ENCODE measurements at regions not wholly inside any gene's neighbourhood (a gene's known extent, or its start where the extent isn't known, plus 50 kb on each side); places are given as distances from the start of the nearest gene placed in this dataset.

DNA sequence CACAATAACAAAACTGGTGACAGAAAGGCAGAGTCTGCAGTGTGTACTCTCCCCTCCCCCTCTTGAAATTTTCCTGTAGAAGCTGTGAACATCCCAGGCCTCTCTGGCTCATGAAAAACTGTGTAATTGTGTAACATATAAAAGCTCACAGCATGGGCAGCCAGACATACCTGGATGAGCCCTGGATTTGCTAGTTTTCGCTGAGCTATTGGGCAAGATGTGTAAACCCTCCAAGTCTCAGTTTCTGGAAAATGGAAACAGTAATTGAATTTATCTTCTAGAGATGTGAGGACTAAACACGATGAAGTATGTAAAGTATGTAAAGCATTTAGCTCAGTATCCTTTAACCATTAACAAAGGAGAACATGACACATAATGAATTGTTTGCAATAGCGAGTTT, 143.2 kb upstream of the ANKH start:
- intact Hi-C loops (cut with DNase I) = loop anchor here (2.0 kb wide), 1 partner anchor 288 kb away; no protein-coding TSS in a partner anchor
- TF ChIP-seq EP300 (IDR thresholded peaks at IDR 0.05) = no peak
- TF ChIP-seq POLR2A (IDR thresholded peaks at IDR 0.05) = no peak
- TF ChIP-seq POLR2AphosphoS5 (IDR thresholded peaks at IDR 0.05) = no peak
- TF ChIP-seq, protein P1, sequence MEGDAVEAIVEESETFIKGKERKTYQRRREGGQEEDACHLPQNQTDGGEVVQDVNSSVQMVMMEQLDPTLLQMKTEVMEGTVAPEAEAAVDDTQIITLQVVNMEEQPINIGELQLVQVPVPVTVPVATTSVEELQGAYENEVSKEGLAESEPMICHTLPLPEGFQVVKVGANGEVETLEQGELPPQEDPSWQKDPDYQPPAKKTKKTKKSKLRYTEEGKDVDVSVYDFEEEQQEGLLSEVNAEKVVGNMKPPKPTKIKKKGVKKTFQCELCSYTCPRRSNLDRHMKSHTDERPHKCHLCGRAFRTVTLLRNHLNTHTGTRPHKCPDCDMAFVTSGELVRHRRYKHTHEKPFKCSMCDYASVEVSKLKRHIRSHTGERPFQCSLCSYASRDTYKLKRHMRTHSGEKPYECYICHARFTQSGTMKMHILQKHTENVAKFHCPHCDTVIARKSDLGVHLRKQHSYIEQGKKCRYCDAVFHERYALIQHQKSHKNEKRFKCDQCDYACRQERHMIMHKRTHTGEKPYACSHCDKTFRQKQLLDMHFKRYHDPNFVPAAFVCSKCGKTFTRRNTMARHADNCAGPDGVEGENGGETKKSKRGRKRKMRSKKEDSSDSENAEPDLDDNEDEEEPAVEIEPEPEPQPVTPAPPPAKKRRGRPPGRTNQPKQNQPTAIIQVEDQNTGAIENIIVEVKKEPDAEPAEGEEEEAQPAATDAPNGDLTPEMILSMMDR (IDR thresholded peaks at IDR 0.05) = no peak
- WGBS, 2 donors = 64 to 65% methylated on average over 3 of the region's 3 CpGs

DNA sequence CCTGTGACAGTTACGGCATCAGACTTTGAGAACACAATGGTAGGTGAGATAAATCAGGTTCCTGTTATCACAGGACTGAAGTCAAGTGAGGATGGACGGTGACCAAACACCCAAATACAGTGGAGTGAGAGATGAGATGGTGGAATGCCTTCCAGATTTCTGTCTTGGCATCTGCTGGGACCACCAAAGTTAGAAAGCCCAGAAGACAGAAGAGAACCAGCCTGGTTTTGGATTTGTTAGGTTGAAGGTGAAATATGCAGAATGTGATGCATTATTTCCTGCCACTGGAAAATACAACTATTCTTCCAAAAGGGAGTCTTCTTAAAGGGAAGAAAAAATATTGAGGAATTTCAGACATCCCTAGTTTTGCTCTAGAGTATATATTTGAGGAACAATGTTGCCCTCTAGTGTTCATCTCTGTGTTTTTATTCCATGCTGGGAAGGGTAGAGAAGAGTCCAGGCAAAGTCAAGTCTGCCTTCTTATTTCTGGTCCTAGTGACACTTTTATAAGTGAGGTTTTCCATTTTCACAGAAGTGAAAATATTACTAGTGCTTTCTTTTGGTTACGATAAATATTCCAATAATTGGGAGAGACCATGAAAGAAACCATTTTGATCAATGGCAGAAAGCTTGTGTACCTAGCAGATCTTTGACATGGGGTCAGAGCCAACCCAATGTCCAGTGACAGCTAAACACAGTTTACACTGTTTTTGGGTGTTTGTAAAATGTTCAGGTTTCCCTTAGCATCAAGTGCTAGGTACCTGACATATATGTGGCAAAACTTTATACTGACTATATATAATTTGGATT, 142.3 kb upstream of the ANKH start:
- 42 to 51% methylated on average over 3 of the region's 3 CpGs for WGBS, 2 donors
- no peaks in the 10 kb centered on the region for H3K36me3 ChIP-seq
- H3K27ac ChIP-seq = peak overlapping the region in 1 of 4 donors; percentile 23
- TF ChIP-seq POLR2AphosphoS5 (IDR thresholded peaks at IDR 0.05) = no peak
- TF ChIP-seq, protein P1 (IDR thresholded peaks at IDR 0.05) = peak; percentile 32 to 70 (median 54)
- H3K4me1 ChIP-seq = peaks cover 0 to 15% (median 11%) of the 10 kb centered on the region in 4 donors
- DNase-seq = no peak
- intact Hi-C loops (cut with DNase I) = loop anchor here (2.0 kb wide), 1 partner anchor 287 kb away; no protein-coding TSS in a partner anchor
- H3K27me3 ChIP-seq = no peaks in the 10 kb centered on the region
- no peak overlapping the region for H3K4me3 ChIP-seq
- H3K9me3 ChIP-seq = no peaks in the 10 kb centered on the region

More for the DNA sequence above, 143.2 kb upstream of the ANKH start:
- Histone ChIP-seq H3K4me3 (no peak overlapping the region), H3K9me3 (no peaks in the 10 kb centered on the region), H3K27me3 (no peaks in the 10 kb centered on the region), H3K36me3 (no peaks in the 10 kb centered on the region), H3K4me1 (peaks cover 0 to 11% (median 5%) of the 10 kb centered on the region in 4 donors), H3K27ac (no peak overlapping the region)
- DNase-seq = no peak

- TF ChIP-seq EP300 (IDR thresholded peaks at IDR 0.05) = no peak
- TF ChIP-seq POLR2AphosphoS5 (IDR thresholded peaks at IDR 0.05) = no peak
- TF ChIP-seq, protein P1 (IDR thresholded peaks at IDR 0.05) = no peak
- TF ChIP-seq POLR2A (IDR thresholded peaks at IDR 0.05) = no peak
- Histone ChIP-seq H3K4me1 (peaks cover 0 to 26% (median 23%) of the 10 kb centered on the region in 4 donors), H3K27me3 (no peaks in the 10 kb centered on the region), H3K36me3 (no peaks in the 10 kb centered on the region), H3K9me3 (no peaks in the 10 kb centered on the region), H3K4me3 (no peak overlapping the region), H3K27ac (no peak overlapping the region)
- DNase-seq = no peak
- intact Hi-C loops (cut with DNase I) = no loop called here
These were observed 140.5 kb upstream of the ANKH start for GRCh38 chr5:15012061-15012460.

GRCh38 chr5:15010936-15011335, 139.4 kb upstream of the ANKH start:
- no peaks in the 10 kb centered on the region for H3K36me3 ChIP-seq
- H3K4me3 ChIP-seq = no peak overlapping the region
- peaks cover 0 to 26% (median 23%) of the 10 kb centered on the region in 4 donors for H3K4me1 ChIP-seq
- TF ChIP-seq POLR2AphosphoS5 (IDR thresholded peaks at IDR 0.05) = no peak
- no peak for TF ChIP-seq POLR2A (IDR thresholded peaks at IDR 0.05)
- TF ChIP-seq EP300 (IDR thresholded peaks at IDR 0.05) = no peak
- TF ChIP-seq, protein P1 (IDR thresholded peaks at IDR 0.05) = no peak
- H3K27me3 ChIP-seq = no peaks in the 10 kb centered on the region
- DNase-seq = no peak
- WGBS, 2 donors = 72 to 79% methylated on average over 4 of the region's 4 CpGs
- no peaks in the 10 kb centered on the region for H3K9me3 ChIP-seq
- H3K27ac ChIP-seq = no peak overlapping the region
- intact Hi-C loops (cut with DNase I) = no loop called here

Measured in sigmoid colon (tissue), 6 donors.